ENCODE measurements at regions not wholly inside any gene's neighbourhood (a gene's known extent, or its start where the extent isn't known, plus 50 kb on each side); places are given as distances from the start of the nearest gene placed in this dataset.
"Not testable (repeated sequence)": the region's sequence is repeated elsewhere in the genome, so short reads cannot be mapped to it uniquely, and the experiment has no call there.

DNA sequence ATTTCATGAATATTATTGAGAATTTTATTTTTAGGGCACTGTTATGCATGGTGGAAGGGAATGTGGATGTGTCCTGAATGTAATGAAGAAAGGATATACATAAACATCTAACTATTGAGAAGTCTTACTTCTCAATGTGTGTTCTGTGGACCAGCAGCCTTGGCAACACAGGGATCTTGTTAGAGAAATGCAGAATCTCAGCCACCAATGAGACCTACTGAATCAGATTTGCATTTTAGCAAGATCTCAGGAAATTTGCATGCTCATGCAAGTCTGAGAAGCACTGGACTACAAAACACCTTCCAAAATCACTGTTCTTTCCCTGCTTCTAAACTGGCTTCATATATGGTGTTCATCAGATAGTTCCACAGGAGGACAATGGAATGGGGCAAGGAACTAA, 139.7 kb upstream of the WDFY3 start:
- DNase-seq (ENCODE audit: low spot score) = no peak

DNA sequence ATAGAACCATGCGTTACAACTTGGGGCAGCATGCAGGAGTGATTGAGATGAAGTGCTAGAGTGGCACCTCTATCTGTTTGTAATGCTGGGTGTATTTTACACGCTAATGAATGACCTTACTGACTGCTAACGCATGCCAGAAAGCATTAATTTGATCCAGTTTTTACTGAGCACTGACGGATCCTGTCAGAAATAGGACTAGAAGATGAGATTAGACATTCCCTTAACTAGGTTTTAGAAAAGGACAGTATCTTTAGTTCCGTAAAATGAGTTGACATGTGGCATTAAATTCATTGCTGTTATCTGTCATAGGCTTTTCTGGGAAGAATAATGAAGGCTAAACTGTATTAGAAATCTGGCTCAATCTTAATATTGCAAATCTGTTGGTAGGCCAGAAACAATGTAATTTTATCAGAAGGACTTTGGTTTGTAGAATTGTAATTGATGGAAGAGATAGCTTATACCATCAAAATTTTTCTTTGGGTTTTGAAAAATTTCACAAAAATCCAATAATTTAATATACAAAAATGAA, 140.4 kb upstream of the WDFY3 start:
- DNase-seq (ENCODE audit: low spot score) = no peak

DNA sequence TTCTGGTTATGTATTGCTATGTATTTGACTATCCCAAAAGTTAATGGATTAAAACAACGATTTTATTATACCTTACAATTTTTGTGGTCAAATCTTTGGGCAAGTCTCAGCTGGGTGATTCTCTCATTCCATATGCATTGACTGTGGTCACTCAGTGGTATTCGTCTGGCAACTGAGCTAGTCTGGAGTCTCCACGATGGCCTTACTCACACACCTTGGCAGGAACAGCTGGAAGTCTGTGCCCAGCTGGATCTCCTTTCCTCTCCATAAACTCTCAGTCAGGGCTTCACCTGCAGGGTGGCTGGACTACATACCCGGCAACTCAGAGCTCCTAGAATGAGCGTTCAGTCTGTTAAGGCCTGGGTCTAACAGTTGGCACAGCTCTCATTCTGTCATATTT, 141.1 kb upstream of the WDFY3 start:
- no peak for DNase-seq (ENCODE audit: low spot score)

DNA sequence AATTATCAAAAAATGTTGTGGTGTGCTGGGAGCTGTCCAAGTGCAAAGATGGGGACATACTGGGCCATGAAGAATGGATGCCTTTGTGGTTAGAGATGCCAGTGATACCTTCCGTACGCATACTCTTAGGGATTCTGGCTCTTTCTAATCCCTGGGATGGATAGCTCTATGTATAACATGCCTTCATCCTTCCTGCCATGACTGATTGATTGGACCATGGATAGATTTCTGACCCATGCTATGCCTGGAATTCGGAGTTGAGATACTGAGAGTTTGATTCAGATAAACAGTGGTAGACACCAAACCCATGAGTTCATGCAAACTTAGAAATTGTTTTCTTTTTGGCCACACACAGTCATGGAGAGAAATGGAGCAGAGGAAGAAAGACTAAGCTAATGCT, 147.2 kb upstream of the WDFY3 start:
- DNase-seq (ENCODE audit: low spot score) = no peak

DNA sequence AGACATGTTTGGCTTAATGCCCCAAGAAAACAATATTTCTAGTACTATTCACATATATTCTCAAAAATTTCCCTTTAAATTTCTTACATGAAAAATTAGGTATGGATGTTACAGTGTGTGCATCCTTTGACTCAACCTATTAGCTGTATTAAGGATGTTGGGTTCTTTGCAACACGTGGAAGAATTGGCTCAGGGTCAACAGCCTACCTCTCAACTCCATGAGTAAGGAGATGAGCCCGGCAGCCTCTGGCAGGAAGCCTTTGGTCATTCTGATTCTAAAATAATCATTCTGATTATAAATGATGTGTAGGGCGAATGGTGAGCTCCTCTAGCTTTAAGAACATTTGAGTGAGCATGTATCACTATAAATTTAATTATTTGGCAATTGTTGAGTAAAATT, 148.0 kb upstream of the WDFY3 start:
- no peak for DNase-seq (ENCODE audit: low spot score)

DNA sequence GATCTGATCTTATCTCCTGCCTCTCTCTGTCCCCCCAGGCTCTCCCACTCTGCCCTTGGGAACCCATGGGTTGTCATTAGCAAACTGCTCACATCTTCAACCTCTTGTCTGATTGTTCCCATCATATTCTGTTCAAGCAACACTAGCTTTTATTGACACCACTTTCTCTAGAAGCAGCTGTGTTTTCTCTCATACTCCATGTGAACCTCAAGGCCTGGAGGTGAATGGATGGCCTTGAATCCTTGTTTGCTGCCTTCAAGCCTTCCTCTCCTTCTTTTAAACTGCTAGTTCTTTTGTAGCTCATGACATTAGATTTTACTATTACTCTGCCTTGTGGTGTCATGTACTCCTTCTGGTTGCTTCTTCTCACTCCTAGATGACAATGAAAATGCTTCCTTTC, 149.5 kb upstream of the WDFY3 start:
- no peak for DNase-seq (ENCODE audit: low spot score)

DNA sequence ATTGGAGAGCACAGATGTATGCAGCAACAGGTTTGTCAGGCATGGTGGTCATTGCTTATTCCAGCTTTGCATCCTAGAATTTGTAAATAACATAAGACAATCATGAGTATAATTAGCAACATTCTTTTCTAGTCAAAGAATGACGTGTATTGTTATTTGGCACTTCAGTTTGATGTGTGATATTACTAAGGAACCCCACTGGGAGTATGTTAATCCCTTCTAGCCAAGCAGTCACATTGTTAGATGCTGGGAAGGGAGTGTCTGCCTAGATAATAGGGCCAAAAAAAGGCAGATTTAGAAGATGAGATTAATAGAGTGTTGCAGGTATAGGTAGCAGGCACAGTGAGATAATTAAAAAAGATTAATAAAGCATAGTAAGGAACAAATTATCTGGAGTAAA, 159.2 kb upstream of the WDFY3 start:
- no peak for DNase-seq (ENCODE audit: low spot score)

DNA sequence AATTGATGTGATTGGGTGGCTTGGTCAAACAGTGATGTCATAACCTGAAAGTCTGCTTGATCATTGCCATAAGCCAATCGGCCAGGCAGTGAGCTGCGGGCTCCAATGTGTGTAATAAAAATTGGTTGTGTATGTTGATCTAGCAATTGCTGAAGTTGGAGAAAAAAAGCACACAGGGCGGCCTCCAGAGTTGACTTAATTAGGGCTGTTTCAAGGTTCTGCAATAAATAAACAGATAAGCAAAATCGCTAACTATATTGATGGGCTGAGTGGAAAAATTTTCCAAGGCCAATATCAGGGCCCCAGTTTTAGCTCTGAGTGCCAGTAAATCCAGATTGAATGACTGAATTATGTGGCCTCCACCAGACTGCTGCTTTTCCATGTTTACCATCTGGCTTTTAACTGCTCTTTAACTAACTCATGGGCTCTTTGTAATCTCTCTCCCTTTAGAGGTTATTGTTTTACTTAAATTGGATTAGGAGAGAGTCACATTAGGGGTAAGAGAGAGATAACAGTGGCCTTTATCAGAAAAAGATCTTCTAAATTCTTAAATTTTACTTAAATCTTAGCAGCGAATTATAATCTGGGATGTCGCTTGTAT, 160.6 kb upstream of the WDFY3 start:
- no peak for DNase-seq (ENCODE audit: low spot score)

DNA sequence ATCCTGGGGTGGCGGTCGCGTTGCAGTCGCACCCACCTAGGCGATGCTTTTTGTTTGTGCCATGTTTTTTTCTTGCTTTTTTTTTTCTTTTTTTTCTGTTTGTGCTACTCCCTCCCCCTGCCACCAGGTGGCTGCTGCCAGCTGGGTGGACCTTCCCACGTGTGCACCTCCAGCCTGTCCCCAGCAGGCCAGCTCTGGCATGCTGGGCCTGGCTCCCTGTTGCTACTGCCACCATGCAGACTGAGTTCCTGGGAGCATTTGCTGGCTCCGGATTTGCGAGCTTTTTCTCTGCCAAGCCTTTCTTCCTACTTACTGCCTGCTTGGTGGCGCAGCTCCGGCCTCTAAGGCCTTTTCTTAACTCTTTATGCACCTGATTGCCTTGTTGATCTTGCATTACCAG, 161.2 kb upstream of the WDFY3 start:
- DNase-seq (ENCODE audit: low spot score) = peak; percentile 60

DNA sequence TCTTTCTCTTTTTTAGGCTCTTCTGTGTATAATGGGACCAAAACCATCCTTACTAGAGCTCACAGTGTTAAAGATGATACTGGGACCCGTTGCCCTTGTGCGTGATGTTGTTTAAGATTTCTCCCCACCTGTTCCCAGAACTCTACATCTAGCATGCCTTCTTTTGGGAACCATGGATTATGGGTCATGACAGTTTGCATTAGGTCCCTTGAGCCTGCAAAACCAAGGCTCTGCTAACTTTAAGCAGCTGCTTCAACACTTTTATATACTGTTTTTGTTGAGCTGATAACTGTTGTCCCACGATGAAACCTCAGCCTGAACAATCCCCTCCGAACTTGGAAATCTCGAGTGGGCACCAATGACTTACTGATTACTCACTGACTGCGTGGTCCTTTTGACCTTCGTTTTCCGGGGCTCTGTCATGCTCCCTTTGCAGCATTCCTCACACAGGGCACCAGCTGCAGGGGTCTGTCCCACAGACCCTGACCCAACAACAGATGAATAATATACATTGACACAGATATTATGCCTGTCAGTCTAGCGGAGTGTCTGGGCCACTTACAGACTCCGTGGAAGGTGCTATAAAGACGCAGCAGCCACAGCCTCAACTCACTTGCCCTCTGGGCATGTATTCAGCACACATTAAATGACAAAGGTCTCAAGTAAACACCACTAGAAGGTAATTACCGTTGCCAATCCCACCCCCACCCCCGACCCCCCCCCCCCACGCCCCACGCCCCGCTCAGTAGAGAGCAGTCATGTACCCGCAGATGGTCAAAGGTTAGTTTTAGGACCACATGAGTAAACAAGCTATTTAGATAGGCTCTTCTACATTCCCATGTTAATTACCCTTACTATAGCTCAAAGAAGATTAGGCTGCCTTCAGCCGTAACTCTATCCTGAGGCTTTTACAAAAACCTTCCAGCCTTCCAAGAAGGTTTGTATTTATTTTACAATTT, 162.0 kb upstream of the WDFY3 start:
- DNase-seq (ENCODE audit: low spot score) = no peak

DNA sequence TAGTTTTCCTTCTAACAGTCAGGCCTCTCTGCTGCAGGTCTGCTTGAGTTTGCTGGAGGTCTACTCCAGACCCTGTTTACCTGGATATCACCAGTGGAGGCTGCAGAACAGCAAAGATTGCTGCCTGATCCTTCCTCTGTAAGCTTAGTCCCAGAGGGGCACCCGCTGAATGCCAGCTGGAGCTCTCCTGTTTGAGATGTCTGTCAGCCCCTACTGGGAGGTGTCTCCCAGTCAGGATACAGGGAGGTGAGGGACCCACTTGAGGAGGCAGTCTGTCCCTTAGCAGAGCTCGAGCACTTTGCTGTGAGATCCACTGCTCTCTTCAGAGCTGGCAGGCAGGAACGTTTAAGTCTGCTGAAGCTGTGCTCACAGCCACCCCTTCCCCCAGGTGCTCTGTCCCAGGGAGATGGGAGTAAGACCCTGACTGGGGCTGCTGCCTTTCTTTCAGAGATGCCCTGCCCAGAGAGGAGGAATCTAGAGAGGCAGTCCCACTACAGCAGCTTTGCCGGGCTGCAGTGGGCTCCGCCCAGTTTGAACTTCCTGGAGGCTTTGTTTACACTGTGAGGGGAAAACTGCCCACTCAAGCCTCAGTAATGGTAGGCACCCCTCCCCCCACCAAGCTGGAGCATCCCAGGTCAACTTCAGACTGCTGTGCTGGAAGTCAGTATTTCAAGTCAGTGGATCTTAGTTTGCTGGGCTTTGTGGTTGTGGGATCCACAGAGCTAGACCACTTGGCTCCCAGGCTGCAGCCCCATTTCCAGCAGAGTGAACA, 163.1 kb upstream of the WDFY3 start:
- DNase-seq (ENCODE audit: low spot score) = not testable (repeated sequence)

DNA sequence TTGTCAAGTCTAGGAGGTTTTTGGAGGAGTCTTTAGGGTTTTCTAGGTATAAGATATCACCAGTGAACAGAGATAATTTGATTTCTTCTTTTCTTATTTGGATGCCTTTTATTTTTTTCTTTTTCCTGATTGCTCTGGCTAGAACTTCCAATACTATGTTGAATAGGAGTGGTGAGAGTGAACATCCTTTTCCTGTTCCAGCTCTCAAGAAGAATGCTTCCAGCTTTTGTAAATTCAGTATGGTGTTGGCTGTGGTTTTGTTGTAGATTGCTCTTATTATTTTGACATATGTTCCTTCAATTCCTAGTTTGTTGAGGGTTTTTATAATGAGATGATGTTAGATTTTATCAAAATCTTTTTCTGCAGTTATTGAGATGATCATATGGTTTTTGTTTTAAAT, 165.6 kb upstream of the WDFY3 start:
- DNase-seq (ENCODE audit: low spot score) = no peak

DNA sequence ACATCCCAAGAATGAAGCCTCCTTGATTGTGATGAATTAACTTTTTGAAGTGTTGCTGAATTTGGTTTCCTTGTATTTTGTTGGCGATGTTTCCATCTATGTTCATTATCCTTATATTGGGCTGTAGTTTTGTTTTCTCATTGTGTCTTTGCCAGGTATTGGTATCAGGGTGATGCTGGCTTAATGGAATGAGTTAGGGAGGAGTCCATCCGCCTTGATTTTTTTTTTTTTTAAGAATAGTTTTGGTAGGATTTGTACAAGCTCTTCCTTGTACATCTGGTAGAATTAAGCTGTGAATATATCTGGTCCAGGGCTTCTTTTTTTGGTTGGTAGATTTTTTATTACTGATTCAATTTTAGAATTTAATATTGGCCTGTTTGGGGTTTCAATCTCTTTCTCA, 166.1 kb upstream of the WDFY3 start:
- no peak for DNase-seq (ENCODE audit: low spot score)

DNA sequence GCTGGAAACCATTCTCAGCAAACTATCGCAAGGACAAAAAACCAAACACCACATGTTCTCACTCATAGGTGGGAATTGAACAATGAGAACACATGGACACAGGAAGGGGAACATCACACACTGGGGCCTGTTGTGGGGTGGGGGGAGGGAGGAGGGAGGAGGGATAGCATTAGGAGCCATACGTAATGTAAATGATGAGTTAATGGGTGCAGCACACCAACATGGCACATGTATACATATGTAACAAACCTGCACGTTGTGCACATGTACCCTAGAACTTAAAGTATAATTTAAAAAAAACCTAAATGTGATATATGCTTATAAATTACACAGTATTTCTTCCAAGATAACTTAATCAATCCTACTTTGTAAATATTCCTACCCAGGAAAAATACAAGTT, 173.3 kb upstream of the WDFY3 start:
- not testable (repeated sequence) for DNase-seq (ENCODE audit: low spot score)

DNA sequence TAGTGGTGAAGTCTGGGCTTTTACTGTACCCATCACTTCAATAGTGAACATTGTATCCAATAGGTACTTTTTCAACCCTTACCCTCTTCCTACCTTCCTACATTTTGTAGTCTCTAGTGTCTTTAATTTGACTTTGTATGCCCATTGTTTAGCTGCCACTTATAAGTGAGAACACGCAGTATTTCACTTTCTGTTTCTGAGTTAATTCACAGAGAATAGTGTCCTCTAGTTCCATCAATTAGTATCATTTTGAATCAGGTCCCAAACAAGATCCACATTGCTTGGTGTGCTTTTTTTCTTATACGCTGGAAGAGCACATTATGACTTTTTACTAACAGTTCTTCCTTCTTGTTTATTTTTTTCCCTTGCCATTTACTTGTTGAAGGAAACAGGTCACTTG, 176.0 kb upstream of the WDFY3 start:
- no peak for DNase-seq (ENCODE audit: low spot score)

DNA sequence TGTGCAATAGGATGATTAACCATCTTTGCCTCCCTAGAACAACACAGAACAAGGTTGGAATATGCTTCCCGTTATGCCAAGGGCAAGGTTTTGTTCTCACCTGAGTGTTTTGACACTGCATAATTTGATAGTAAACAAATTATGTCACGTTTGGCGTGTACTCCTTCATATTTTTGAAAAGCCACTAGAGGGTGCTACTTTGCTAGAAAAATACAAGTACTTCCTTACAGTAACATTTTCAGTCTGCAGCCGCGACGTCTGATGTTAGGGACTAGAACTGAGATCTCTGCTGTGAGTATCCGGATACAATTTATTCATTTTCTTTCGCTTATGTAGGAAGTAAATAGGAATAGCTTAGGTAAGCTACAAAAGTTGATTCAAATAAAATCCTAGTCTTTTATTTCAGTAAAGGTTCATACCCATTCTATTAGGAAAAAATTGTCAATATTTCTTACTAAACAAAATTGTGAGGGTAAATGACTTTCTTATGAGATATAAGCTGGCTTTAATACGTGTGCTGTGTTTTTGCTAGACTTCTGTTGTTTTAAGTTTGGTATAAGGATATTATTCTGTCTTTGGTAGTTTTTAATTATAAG, 181.1 kb upstream of the WDFY3 start:
- peak; percentile 71 for DNase-seq (ENCODE audit: low spot score)

DNA sequence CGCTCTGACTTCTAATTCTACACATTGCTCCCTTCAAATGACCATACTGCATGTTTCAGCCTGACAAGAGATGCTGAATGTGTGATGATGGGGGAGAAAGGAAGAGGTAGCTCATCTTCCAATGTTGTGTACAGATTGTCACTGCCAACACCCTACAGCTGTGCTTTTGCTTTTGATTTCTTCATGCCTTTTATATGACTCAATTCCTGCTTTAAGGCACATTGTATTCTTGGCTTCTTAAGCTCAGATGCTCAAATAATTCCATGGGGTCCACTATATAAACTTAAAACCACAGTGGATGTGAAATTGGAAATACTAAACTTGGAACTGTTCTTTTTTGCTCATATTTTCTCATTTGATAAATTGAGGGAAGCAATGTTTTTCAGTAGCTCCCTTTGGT, 183.2 kb upstream of the WDFY3 start:
- no peak for DNase-seq (ENCODE audit: low spot score)

DNA sequence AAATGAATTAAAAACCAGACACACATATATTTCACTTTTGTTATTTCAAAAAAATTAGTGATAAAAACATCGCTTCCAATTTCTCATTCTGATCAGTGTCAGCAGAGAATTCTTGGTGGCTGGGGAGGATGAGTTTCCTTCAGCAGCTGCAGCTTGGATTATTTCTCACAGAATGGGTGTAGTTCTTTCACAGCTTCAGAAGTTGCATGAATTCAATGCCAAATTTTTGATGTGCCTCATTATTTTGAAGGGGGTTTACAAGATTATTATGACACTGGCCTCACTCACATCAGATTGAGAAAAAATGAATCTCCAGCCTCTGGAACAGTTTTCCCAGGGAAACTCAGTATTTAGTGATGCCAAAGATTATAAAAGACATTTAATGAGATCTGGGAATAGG, 184.9 kb upstream of the WDFY3 start:
- no peak for DNase-seq (ENCODE audit: low spot score)

DNA sequence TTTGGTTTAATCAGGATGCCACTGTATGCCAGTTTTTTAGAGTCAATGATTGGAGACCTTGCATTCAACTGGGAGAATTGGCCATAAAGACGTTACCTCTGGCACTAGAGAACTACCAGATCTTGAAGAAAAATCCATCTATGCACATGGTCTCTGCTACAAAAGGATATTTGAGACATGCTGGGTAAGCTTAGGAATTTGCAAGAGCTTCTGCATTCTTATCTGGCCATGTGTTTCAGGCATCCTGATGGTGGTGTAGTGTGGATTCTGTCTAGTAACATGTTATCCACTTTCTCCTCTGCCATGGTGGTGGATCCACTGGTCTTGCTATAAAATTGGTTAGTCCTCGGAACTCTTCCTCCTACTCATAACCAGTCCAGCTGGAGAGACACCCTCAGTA, 185.3 kb upstream of the WDFY3 start:
- no peak for DNase-seq (ENCODE audit: low spot score)

DNA sequence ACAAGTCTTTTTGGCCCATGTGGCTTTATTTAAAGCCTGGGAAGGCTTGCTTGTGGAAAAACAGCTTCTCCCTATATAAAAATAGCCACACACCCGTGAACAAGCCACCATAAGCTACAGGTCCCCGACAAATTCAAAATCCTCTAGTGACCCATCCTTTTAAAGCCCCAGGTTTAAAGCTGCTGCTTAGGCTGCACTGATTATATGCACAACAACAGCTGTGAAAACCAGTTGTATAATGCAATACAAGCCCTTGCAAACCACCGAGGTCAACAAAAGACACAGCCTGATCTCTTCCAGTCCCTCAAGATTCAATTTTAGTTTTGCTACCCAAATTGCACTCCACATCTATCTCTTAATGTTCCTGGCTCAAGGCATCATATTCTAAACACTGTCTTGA, 186.0 kb upstream of the WDFY3 start:
- no peak for DNase-seq (ENCODE audit: low spot score)

DNA sequence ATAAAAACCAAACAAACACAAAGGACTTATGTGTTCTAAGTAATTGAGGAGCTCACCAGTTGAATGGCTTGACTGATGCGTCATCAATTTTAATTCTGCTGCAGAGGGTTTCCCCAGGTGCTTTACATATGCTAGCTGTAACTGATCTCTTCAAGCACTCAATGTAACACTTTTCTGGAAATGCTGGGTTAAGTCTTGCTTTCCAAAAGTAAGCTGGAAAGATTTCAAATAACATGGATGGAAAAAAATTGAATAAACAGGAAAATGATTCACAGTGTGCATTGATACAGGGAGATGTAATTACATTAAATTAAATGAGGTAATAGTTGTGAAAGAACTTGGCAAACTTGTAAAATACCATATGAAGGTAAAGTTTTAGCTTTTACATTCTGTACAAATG, 186.7 kb upstream of the WDFY3 start:
- DNase-seq (ENCODE audit: low spot score) = no peak

DNA sequence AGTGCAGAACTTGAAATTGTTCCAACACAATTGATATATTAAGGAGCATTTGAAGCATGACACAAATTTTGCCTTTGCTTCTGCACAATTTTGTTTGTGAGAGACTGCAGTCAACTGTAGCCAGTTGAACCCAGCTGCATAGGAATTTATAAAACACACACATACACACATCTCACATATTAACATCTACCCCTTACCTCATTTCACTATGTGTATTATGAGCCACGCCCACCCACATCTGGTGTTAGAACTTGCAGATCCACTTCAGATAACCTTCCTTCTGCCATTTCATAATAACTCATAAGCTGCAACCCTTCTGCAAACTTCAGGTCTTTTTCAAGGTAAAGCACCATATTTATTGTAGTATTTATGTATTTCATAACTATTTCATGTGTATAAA, 188.1 kb upstream of the WDFY3 start:
- no peak for DNase-seq (ENCODE audit: low spot score)

All from HT-29 (cell line).